Thyroid gland (tissue), 4 donors: ENCODE measurements at regions not wholly inside any gene's neighbourhood (a gene's known extent, or its start where the extent isn't known, plus 50 kb on each side); places are given as distances from the start of the nearest gene placed in this dataset.

ENCODE experiments used
- DNase-seq, 2 donors: peaks; one replicate each; pipeline ENCODE4 v3.0.0-alpha.2; 2019
- H3K27ac ChIP-seq, 3 donors: fragments of 200-600 bp; sonication (generic); 1 replicate in 2 of 3; 2 replicates in 1 of 3; pipeline ENCODE4 v1.5.1; 2016 to 2019; ENCODE audit warnings: mild to moderate bottlenecking in 1 of 3, moderate library complexity in 1 of 3
- H3K27me3 ChIP-seq: fragments of 200-600 bp; sonication (generic); one replicate; pipeline ENCODE4 v1.5.1; 2019
- H3K36me3 ChIP-seq, 2 donors: fragments of 200-600 bp; sonication (generic); one replicate each; pipeline ENCODE4 v1.5.1; 2016 to 2019
- H3K4me1 ChIP-seq, 2 donors: fragments of 200-600 bp; sonication (generic); one replicate each; pipeline ENCODE4 v1.5.1; 2017 to 2019
- H3K4me3 ChIP-seq, 3 donors: fragments of 200-600 bp; sonication (generic); replicated peaks in 1 of 3; 1 replicate in 2 of 3; 2 replicates in 1 of 3; pipeline ENCODE4 v1.5.1; 2016; ENCODE audit warnings: mild to moderate bottlenecking in 1 of 3
- H3K9me3 ChIP-seq: fragments of 200-600 bp; sonication (generic); one replicate; pipeline ENCODE4 v1.5.1; 2017
- CTCF ChIP-seq, 6 experiments: fragments of 200-600 bp in 3 of 6; fragments of 450-650 bp in 3 of 6; sonication (generic) in 3 of 6; IDR thresholded peaks; one replicate each; pipeline ENCODE4 v1.5.1; 2016 to 2019; ENCODE audit warnings: antibody characterized with exemption in 6 of 6, mild to moderate bottlenecking in 2 of 6, inconsistent platforms in 1 of 6, moderate library complexity in 1 of 6
- POLR2A ChIP-seq, 2 donors: fragments of 450-650 bp; IDR thresholded peaks; one replicate each; pipeline ENCODE4 v1.6.1; 2017; ENCODE audit warnings: antibody characterized with exemption in 2 of 2, mild to moderate bottlenecking in 2 of 2, moderate library complexity in 1 of 2
- WGBS, 2 donors: methylation state at CpG; one replicate each; pipeline ENCODE4 v1.1.5; 2017; 5-methylcytosine and 5-hydroxymethylcytosine counted together
- intact Hi-C: fragments of 100-400 bp; cut with DNase I; formaldehyde crosslinking; loops from one replicate; pipeline ENCODE4 v1.15.1; 2023

DNA sequence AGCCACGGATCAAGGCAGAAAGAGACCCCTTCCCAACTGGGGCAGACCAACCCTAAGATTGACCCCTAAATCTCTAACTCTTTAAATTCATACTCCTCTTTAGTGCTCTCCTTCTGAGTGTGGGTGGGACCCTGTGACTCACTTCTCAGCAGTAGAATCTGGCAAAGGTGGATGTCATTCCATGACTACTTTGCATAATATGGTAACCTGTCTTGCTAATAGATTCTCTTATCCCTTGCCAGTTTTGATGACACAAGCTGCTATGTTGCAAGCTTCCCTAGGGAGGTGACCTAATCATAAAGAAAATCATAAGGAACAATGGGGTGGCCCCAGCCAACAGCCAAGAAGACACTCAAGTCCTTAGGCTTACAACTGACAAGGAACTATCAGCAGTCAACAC, 155.4 kb upstream of the VWC2 start:
- no peak for DNase-seq
- Histone ChIP-seq H3K27ac (no peak overlapping the region), H3K9me3 (no peaks in the 10 kb centered on the region), H3K4me3 (no peak overlapping the region), H3K36me3 (no peaks in the 10 kb centered on the region), H3K27me3 (no peaks in the 10 kb centered on the region), H3K4me1 (no peaks in the 10 kb centered on the region)
- TF ChIP-seq POLR2A (IDR thresholded peaks at IDR 0.05) = no peak
- no peak for TF ChIP-seq CTCF (IDR thresholded peaks at IDR 0.05)
- 75 to 97% methylated on average over 1 of the region's 1 CpG for WGBS, 2 donors
- intact Hi-C loops = no loop called here

DNA sequence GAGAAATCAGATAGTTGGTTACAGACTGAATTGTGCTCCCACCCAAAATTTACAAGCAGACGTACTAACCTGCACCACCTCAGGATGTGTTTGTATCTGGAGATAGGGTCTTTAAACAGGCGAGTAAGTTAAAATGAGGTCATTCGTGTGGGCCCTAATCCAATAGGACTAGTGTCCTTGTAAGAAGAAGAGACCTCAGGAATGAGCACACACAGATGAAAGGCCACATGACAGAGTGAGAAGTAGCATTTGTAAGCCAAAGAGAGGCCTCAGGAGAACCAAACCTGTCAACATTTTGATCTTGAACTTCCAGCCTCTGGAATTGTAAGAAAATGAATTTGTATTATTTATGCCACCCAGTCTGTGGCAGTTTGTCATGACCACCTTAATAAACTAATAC, 149.5 kb upstream of the VWC2 start:
- H3K27ac ChIP-seq = no peak overlapping the region
- no peak overlapping the region for H3K4me3 ChIP-seq
- WGBS, 2 donors = 67 to 85% methylated on average over 3 of the region's 3 CpGs
- TF ChIP-seq CTCF (IDR thresholded peaks at IDR 0.05) = no peak
- no peaks in the 10 kb centered on the region for H3K4me1 ChIP-seq
- no peaks in the 10 kb centered on the region for H3K36me3 ChIP-seq
- intact Hi-C loops = no loop called here
- H3K27me3 ChIP-seq = no peaks in the 10 kb centered on the region
- no peak for DNase-seq
- no peaks in the 10 kb centered on the region for H3K9me3 ChIP-seq

- Histone ChIP-seq H3K36me3 (no peaks in the 10 kb centered on the region), H3K27ac (no peak overlapping the region), H3K27me3 (no peaks in the 10 kb centered on the region), H3K4me3 (no peak overlapping the region), H3K4me1 (no peaks in the 10 kb centered on the region), H3K9me3 (no peaks in the 10 kb centered on the region)
- intact Hi-C loops = no loop called here
- DNase-seq = no peak
- no peak for TF ChIP-seq POLR2A (IDR thresholded peaks at IDR 0.05)
- no peak for TF ChIP-seq CTCF (IDR thresholded peaks at IDR 0.05)
Observed at GRCh38 chr7:49624611-49625010, 148.8 kb upstream of the VWC2 start.

- 91 to 94% methylated on average over 7 of the region's 7 CpGs for WGBS, 2 donors
- intact Hi-C loops = no loop called here
- H3K27me3 ChIP-seq = no peaks in the 10 kb centered on the region
- H3K4me1 ChIP-seq = no peaks in the 10 kb centered on the region
- no peak overlapping the region for H3K27ac ChIP-seq
- no peaks in the 10 kb centered on the region for H3K36me3 ChIP-seq
- no peak for TF ChIP-seq CTCF (IDR thresholded peaks at IDR 0.05)
- no peak for TF ChIP-seq POLR2A (IDR thresholded peaks at IDR 0.05)
- no peak for DNase-seq
- H3K4me3 ChIP-seq = no peak overlapping the region
- no peaks in the 10 kb centered on the region for H3K9me3 ChIP-seq
Observed at GRCh38 chr7:49630513-49630912, 142.9 kb upstream of the VWC2 start.

- no peak overlapping the region for H3K4me3 ChIP-seq
- no peak overlapping the region for H3K27ac ChIP-seq
- TF ChIP-seq CTCF (IDR thresholded peaks at IDR 0.05) (no peak), POLR2A (IDR thresholded peaks at IDR 0.05) (no peak)
- H3K36me3 ChIP-seq = no peaks in the 10 kb centered on the region
- intact Hi-C loops = no loop called here
- H3K27me3 ChIP-seq = no peaks in the 10 kb centered on the region
- no peaks in the 10 kb centered on the region for H3K9me3 ChIP-seq
- no peak for DNase-seq
- H3K4me1 ChIP-seq = no peaks in the 10 kb centered on the region
Observed at GRCh38 chr7:49631071-49631815, 142.2 kb upstream of the VWC2 start.
